NCI-H510A treated with DMSO at 0.1 percent for 48 hours (cell line): ENCODE measurements at regions not wholly inside any gene's neighbourhood (a gene's known extent, or its start where the extent isn't known, plus 50 kb on each side); places are given as distances from the start of the nearest gene placed in this dataset.

Experiments
- DNase-seq: peaks from one replicate; lab custom pipeline; 2025; lab: John Stamatoyannopoulos, UW

DNA sequence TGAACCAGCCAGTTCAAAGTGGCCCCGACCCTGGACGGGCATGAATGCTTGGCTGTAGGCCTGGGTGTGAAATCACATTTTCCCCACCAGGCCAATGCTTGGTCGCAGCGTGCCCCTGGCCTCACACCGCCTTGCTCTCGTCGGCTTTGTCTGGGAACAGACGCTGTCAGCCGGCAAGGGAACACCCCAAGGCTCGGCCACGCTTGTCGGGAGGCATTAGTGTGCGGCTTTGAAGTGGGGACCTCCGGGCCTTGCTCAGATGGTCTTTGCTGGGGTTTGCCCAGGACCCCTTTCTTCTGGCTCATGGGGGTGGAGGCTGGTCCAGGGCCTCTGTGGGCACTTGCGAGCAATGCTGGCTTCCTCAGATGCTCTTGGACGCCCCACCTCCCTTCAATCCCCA, 79.1 kb downstream of the INHBB start:
- no peak for DNase-seq

DNA sequence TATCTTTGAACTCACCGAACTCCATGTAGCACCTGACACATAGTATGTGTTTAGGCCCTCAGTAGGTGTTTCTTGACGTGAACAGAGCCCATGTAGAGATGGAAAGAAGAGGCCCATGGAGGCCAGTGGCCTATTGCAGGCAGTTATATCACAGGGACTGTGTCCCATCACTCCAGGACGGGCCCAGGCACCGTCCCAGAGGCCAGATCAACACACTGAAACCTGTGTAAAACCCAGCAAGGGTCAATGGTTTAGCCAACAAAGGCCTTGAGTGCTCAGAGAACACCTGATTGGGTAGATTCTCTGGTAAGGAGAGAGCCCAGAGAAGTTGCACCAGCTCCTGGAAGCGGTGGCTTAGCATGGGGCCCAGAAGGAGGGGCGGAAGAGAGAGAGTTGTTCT, 82.8 kb downstream of the INHBB start:
- DNase-seq = no peak

DNA sequence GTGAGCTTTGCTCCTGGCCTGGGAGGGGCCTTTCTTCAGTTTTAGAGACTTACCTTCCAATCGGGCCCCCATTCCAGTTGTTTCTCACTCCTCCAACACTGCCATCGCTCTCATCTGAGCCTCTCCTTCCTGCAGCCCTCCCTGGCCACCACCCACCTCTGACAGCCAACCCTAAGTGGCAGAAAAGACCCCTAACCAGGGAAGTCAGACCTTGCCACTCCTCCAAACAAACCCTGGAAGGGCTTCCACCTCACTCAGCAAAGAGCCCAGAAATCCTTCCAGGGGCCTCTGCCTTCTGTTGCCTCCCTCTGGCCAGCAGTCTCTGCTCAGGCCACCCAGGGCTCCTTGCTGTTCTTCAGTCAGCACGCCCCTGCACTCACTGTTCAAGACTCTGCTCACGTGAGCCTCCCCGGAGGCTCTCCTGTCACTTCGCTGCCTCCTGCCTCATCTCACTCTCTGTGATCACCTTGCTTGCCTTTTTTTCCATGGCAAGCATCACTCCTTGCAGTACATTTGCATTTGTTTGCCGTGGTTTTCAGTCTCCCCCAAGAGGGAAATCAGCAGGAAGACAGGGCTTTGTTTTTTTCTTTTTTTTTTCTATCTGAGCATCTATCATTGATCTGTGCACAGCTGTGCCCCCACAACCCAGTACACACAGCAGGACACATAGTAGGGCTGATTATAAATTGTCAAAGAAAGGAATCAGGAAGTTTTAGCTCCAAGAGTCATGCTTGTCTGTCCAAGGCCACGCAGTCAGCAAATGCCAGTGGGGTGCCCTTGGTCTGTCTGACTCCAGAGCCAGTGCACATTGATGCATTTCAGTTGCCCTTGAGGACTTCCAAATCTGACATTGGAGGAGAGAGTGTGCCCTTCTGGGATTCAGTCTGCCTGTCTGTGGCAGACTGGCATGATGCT, 83.9 kb downstream of the INHBB start:
- DNase-seq = no peak

DNA sequence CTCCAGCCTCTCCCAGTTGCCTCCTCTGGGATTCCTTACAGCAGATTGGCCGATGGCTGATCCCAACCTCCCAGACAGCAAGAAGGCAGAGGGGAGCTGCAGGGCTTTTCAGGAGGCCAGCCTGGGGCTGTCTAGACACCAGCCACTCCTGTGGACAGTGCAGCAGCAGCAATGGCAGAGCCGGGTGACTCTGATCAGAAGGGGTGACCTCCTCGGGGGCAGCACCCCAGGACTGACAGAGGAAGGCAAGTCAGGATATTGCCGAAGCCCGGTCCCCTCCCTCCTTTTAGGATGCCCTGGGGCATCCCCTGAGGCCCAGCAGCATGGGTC, 84.5 kb downstream of the INHBB start:
- DNase-seq = no peak

DNA sequence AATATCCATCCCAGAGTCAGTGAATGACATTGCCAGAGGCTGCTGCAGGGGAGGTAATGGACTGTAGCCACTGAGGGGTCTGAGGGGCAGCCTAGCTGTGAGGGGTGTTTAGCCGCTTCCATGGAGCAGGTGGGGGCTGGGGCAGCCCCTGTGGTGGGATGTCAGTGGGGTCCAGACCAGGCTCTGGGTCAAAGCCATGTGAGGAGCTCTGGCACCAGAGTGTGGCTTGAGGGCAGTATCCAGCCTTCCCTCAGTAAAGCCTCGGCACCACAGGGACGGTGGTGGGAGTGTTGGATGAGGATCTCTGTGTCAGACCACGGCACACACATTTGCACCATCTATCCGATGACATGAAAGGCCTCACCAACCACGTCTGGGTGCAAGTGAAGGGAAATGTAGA, 85.0 kb downstream of the INHBB start:
- no peak for DNase-seq

DNA sequence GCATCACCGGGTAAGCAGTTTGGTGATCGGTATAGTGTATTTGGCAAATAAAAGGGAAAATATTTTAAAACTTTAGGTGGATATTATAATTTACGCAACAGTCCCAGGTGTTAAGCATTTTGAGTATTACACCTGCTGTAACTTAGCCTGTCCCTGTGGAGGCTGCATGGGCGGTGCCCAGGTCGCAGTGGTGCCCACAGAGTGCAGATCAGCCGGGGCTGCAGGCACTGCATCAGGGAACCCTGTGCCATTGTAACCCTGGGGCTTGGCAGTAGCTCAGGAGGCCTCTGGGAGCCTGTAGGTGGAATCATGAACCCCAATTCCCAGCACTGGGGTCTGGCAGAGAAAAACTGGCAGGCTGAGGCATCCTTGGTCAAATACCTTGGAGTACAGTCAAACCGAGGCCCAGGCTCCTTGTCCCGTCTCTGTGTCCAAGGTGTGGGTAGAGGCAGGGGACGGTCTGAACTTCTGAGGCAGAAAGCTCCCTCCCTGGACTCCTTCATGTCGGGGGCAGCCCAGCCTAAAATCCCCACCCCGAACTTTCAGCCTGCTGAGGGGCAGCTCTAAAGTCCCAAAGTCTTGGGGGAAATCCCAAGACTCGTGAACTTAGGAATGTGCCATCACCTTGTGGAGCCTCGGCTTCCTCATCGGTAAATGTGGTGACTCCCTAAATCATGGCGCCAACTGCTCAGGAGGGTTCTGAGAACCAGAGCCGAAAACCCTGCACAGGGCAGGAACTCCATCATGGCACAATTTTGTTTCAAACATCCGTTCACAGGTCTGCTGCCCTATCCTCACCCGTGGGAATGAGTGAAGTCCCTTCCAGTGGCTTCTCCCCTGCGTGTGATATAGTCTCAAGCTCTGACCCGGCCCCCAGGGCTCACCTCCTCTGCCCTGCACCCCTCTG, 85.7 kb downstream of the INHBB start:
- DNase-seq = no peak

DNA sequence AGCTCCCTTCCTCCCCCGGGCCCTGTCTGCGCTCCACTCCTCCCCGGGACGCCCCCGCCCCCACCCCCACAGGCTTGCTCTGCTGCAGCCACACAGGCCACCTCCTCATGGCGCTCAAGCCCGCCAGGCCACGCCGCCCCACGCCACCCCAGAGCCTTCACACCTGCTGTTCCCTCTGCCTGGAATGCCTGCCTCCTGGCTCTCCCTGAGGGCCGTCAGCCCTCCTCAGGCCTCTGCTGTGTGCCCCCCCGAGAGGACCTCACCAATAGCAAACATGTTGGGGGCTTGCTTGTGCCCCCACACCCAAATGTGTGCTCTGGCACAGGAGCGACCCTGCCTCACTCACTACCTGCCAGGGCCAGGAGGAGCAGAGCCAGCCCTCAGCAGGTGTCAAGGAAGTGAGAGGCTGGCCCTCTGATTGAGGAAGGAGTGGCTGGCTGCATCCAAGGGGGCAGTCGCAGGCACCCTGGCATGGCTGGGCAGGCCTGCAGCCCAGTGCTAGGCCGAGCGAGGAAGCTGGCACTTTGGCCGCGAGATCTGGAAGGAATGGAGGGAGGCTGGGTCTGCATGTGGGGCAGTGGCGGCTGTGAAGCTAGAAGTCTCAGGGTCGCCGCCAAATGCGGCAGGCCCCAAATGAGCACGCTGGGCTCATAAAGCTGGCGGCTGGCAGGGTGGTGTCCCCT, 86.5 kb downstream of the INHBB start:
- no peak for DNase-seq

DNA sequence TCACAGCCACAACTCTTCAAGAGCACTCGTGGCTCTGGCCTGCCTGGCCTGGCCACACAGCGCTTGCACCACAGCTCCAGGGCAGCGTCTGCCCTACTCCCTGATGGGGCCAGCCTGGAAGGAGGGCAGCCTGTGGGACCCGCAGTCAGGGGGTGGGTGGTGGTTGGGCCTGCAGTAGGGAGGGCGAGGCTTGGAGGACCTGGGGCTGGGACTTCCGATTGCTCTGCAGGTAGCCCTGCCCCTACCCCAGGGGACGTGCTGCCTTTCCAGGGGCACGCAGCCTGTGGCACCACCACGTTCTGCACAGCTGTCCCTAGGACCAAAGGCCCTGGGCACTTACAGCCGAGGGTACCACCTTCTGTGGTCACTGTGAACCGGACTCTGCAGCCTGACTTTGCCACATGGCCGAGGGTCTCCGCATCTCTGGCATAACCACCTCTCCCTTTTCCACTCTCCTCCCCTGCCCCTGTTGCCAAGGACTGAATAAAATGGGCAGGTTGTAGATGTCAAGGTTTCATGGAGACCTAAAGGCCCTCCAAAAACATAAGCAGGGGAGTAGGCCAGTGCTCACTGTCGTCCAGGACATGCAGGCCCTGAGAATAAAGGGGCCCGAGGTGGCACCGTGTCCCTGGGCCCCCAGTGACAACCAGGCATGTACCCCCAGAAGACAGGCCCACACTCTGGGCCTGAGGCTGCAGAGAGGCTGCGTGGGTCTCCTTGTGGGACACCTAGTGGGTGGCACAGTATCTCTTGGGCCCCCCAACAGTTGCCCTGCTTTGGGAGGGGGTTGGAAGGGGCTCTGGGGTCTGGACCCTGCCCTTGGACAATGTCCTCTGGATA, 87.3 kb downstream of the INHBB start:
- no peak for DNase-seq

DNA sequence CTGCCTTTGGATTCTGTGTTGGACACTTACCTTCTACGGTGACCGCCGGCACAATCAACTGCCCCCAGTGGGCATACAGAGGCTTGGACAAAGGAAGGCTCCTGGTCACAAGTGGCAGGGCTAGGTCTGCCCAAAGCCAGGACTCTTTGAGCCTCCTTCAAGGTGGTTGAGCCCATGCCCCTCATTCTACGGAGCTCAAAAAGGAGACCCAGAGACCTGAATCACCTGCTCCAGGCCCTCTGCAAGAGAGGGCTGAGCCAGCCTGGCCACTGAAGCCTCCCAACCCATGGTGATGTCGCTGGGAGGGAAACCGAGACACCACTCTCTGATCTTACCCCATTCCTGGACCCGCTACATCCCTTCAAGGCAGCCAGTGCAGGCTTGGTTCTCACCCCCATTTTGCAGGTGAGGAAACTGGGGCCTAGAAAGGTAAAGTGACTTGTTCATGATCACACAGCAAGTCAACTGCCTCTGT, 87.9 kb downstream of the INHBB start:
- no peak for DNase-seq

DNA sequence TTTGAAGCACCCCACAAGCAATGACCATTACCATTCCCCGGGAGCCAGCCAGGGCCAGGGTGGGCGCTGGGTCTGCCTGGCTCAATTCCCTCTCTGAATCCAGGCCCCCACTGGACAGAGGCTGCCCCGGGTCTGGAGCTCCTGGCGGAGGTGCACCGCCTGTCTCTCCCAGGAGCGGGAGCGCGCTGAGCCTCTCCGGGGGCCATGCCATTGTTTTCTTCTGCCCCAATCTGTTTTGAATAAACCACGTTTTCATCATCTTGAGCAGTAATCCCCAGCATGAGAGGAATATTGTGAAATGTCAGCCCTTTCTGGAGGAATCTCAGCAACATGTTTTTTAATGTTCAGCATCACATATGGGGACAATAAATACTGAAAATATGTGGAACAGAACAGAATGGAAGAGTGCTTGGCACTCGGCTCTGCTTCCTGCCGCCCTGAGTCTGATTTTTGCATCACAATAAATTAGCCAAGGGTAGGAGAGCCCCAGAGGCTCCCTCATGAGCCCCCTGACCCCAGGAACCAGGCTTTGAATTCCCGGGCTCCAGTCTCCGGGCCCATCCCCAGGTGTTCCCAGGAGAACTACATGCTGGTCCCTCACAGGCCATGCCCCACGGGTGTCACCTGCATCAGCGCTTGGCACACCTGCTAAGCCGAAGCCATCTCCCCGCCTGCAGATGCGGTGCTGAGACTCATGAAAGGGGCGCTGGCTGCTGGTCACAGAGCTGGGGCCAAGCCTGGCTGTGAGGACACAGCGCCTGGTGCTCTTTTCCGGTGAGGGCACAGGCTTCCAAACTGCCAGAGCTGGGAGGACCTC, 88.8 kb downstream of the INHBB start:
- DNase-seq = no peak

DNA sequence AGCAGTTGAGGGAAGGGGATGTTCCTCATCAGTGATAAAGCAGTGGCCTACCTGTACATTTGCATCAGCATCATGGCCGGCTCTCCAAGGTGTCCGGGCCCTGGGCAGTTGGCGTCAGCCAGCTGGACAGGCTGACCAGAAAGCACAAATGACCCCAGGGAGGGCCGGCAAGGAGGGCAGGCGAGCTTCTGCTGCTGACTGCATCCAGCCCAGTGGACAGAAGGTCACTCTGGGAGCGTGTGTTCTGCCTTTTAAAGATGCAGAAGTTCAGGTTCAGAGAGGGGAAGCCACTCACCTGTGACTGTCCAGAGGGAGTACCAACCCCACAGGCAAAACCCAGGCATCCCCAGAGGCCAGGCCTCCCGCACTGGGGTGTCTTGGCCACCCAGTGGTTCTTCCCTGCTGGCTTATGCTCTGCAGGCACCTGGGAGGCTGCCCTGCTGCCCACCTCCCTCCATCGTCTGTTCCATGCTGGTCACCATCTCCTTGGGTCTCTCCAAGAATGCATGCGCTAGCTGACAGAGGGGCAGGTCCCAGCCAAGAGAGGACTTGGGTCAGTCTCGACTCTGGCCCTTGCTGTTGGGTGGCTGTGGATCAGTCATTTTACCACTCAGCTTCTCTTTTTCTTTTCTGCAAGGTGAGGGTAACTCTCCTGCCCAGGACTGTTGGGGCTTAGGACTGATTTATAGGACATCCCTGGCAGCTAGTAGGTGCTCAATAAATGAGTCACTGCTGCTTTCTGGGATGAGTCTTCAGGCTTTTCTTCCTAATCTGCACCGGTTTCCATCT, 89.9 kb downstream of the INHBB start:
- DNase-seq = no peak

DNA sequence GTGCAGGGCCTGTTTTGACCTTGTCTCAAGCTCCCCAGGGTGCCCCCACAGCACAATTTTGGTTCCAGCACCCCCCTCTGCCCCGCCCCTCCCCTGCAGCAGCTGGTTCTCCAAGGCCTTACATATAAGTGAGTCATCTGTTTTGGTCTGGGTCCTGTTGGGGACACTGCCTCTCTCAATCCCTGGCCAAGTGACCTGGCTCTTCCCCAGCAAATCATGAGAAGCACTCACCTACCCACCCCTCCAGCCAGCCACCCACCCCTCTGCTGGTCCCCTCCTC, 90.5 kb downstream of the INHBB start:
- DNase-seq = no peak

DNA sequence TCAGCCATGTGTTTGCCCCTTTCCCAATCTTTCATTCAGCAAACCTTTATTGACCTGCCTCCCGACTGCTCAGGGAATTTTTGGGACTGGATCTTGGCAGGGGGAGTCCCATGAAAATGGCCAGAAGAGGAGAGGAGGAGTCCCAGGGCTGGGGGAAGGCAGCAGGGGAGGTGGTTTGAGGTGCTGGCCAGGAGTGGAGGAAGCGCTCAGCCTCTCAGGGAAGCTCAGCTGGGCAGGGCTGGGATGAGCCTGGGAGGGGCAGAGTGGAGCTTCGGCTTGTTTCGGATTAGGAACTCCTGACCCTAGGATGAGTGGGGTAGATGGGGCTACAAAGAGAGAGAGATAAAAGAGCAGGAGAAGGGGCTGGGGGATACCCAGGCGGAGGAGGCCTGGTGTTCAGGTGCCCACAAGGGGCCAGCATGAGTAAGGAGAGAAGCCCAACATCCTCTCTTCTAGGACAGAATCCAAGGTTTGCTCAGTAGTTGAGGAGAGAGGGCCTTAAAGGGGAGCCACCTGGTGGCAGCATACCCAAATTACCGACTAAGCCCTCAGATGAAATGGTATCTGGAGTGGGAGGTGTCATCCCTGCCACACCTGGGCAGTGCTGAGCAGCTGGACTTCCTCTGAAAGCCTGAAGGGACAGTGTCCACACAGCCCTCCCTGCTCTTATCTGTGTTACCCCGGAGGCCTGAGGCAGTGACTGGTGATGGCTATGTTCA, 91.1 kb downstream of the INHBB start:
- DNase-seq = peak; percentile 70

DNA sequence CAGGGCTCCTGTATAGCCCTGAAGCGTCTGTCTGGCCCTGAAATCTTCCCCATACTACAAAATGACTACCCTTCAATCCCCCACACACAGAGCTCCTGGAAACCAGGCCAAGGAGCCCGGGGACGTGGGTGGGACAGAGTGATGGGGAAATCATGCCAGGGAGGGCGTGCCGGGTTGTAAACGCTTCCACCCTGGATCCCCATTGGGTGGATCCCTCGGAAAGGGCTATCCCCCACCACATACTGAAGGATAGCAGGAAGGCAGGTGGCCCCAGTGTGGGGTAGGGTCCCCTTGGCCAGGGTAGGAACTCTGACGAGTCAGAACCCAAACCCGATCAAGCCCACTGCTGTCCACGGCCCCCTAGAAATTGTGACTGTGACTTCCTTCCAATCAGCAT, 91.7 kb downstream of the INHBB start:
- no peak for DNase-seq

DNA sequence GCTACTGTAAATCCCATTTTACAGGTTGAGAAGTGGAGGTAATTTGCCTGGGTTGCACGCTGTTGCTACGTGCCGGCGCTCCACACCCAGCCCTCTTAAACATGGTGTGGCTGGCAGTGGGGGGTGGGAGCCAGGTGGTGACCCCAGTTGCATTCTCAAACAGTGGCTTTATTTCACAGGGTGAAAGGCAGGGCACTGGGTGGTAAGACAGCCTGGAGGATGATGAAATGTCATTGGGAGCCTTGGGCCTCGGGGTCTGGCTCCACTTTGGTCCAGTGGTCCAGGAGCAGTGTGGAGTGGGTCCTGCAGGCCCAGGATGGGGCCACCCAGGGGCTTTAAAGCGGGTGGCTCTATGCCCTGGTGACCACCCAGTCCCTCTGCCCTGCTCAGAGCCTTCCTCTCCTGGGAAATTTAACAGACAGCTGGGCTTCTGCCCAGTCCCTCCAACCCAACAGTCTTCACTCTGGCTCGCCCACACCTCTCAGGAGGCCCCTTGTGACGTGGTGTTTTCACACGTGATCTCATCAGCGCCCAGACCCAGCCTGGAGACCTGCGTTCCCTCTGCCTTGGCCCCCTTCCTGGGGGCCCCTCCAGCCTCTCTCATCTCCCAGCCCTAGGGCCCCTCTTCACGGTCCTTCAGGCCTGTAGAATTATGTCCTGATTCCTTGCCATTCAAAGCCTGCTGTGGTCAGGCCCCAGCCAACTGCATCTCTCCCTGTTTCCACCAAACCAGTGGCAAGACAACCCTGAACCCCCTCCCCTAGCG, 92.5 kb downstream of the INHBB start:
- DNase-seq = no peak

DNA sequence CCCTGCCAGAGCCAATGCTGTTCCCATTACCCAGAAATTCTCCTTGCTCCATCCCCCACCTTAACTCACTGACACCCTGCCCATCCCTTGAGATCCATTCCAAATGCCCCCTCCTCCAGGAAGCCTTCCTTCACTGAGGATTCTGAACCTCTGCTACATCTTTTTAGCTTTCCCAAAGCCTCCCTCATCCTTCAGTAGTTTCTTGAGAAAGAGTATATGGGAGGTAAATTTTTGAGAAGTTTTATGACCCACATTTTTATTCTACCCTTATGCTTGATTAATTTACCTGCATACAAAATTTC, 93.1 kb downstream of the INHBB start:
- no peak for DNase-seq

DNA sequence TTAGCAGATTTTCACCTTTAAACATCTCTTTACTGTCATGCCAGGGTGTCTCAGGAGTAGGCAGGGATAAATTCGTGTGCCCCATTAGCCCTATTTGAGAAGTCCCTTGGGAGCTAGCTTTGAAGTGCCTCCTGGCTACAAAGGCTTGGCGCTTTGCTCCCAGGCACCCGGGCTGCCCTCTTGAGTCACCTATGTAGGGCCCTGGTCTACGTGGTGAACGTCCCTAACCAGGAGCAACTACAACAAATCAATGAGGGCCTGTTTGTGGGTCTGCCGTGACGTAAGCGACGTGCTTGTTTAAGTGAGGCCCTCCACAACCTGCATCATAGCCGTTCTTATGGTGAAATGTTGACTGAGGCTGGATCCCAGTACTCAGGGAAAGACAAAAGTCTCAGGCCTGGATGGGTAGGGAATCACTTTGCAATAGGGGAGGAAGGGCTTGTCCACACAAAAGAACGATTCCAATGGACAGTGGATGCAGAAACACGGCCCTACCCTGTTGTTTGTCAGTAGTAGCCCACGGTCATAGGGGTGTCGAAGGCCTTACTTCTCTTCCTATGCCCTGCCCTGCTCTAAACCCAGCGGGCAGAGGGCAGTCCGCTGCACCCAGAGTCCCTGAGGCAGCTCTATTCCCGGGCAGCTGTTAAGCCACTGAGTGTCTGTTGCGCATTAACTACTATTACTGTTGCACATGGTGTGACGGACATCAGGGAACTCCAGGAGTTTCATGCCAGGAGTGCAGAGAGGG, 93.9 kb downstream of the INHBB start:
- DNase-seq = no peak
